Sigmoid colon (tissue), 6 donors: ENCODE measurements at regions not wholly inside any gene's neighbourhood (a gene's known extent, or its start where the extent isn't known, plus 50 kb on each side); places are given as distances from the start of the nearest gene placed in this dataset.

Source experiments
- DNase-seq: peaks from one replicate; pipeline ENCODE4 v3.0.0-alpha.2; 2019
- H3K27ac ChIP-seq, 4 donors: fragments of 200-600 bp; sonication (generic); one replicate each; pipeline ENCODE4 v1.5.1; 2016 to 2019; ENCODE audit warnings: mild to moderate bottlenecking in 1 of 4
- H3K27me3 ChIP-seq, 3 donors: fragments of 200-600 bp; sonication (generic); one replicate each; pipeline ENCODE4 v1.5.1; 2019; ENCODE audit warnings: mild to moderate bottlenecking in 1 of 3
- H3K36me3 ChIP-seq, 4 donors: fragments of 200-600 bp; sonication (generic); one replicate each; pipeline ENCODE4 v1.5.1; 2016 to 2019
- H3K4me1 ChIP-seq, 4 donors: fragments of 200-600 bp; sonication (generic); one replicate each; pipeline ENCODE4 v1.5.1; 2017 to 2019
- H3K4me3 ChIP-seq, 4 donors: fragments of 200-600 bp; sonication (generic); one replicate each; pipeline ENCODE4 v1.5.1; 2017 to 2019; ENCODE audit warnings: mild to moderate bottlenecking in 2 of 4, moderate library complexity in 1 of 4
- H3K9me3 ChIP-seq, 4 donors: fragments of 200-600 bp in 3 of 4; sonication (generic) in 3 of 4; one replicate each; pipeline versions ENCODE4 v1.5.1 to v1.6.1; 2013 to 2019
- EP300 ChIP-seq, 4 donors: sonication (generic); formaldehyde crosslinking; IDR thresholded peaks; one replicate each; pipeline ENCODE4 v1.6.1; 2017; ENCODE audit warnings: antibody characterized with exemption in 4 of 4
- POLR2A ChIP-seq, 2 donors: fragments of 450-650 bp; IDR thresholded peaks; one replicate each; pipeline ENCODE4 v1.6.1; 2016; ENCODE audit warnings: antibody characterized with exemption in 2 of 2, mild to moderate bottlenecking in 2 of 2, moderate library complexity in 2 of 2
- POLR2AphosphoS5 ChIP-seq, 4 donors: sonication (generic); formaldehyde crosslinking; IDR thresholded peaks; one replicate each; pipeline ENCODE4 v1.6.1; 2017; ENCODE audit warnings: antibody characterized with exemption in 4 of 4
- WGBS, 2 donors: extraction: QIAGEN DNeasy Blood & Tissue Kit; methylation state at CpG; one replicate each; pipeline ENCODE4 v1.1.7; 2013; 5-methylcytosine and 5-hydroxymethylcytosine counted together
- intact Hi-C: fragments of 100-400 bp; cut with DNase I; formaldehyde crosslinking; loops from one replicate; pipeline ENCODE4 v1.15.1; 2023
- TF ChIP-seq, protein P1 (sequence below), 4 experiments: fragments of 450-650 bp in 3 of 4; fragments of 200-600 bp in 1 of 4; IDR thresholded peaks; one replicate each; pipeline ENCODE4 v1.5.1; 2016 to 2019; ENCODE audit warnings: antibody characterized with exemption in 4 of 4, mild to moderate bottlenecking in 3 of 4, moderate library complexity in 2 of 4
- donor health status: healthy with polysubstance abuse.
- donor health status: healthy.

GRCh38 chr11:128234143-128234542, 353.2 kb downstream of the ETS1 start:
- H3K27ac ChIP-seq = no peak overlapping the region
- WGBS, 2 donors = 62 to 89% methylated on average over 6 of the region's 6 CpGs
- H3K9me3 ChIP-seq = no peaks in the 10 kb centered on the region
- no peak overlapping the region for H3K4me3 ChIP-seq
- peaks cover 0 to 29% (median 22%) of the 10 kb centered on the region in 4 donors for H3K4me1 ChIP-seq
- TF ChIP-seq POLR2AphosphoS5 (IDR thresholded peaks at IDR 0.05) = no peak
- TF ChIP-seq POLR2A (IDR thresholded peaks at IDR 0.05) = no peak
- TF ChIP-seq, protein P1, sequence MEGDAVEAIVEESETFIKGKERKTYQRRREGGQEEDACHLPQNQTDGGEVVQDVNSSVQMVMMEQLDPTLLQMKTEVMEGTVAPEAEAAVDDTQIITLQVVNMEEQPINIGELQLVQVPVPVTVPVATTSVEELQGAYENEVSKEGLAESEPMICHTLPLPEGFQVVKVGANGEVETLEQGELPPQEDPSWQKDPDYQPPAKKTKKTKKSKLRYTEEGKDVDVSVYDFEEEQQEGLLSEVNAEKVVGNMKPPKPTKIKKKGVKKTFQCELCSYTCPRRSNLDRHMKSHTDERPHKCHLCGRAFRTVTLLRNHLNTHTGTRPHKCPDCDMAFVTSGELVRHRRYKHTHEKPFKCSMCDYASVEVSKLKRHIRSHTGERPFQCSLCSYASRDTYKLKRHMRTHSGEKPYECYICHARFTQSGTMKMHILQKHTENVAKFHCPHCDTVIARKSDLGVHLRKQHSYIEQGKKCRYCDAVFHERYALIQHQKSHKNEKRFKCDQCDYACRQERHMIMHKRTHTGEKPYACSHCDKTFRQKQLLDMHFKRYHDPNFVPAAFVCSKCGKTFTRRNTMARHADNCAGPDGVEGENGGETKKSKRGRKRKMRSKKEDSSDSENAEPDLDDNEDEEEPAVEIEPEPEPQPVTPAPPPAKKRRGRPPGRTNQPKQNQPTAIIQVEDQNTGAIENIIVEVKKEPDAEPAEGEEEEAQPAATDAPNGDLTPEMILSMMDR (IDR thresholded peaks at IDR 0.05) = no peak
- no peak for TF ChIP-seq EP300 (IDR thresholded peaks at IDR 0.05)
- intact Hi-C loops = no loop called here
- H3K27me3 ChIP-seq = no peaks in the 10 kb centered on the region
- H3K36me3 ChIP-seq = no peaks in the 10 kb centered on the region
- no peak for DNase-seq

DNA sequence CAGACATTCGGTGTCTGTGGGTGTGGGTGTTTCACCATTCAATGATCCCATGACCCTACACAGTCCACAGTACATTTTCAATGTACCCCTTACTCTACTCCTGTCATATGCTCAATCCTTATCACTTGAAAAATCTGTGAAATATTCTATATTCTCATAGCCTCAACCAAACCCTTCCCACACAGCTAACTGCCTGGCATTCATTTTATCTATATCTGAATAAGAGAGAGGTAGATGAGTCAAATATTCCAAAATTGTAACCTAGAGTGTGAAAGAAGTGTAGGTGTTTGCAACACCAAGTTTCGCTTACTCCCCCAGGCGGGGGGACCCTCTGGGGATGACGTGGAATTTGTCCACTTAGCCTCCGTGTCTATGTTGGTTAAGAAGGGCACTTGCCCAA, 354.8 kb downstream of the ETS1 start:
- no peak overlapping the region for H3K4me3 ChIP-seq
- H3K4me1 ChIP-seq = peaks cover 0 to 30% (median 22%) of the 10 kb centered on the region in 4 donors
- no peak for DNase-seq
- TF ChIP-seq, protein P1 (IDR thresholded peaks at IDR 0.05) = no peak
- TF ChIP-seq EP300 (IDR thresholded peaks at IDR 0.05) = no peak
- no peak for TF ChIP-seq POLR2AphosphoS5 (IDR thresholded peaks at IDR 0.05)
- TF ChIP-seq POLR2A (IDR thresholded peaks at IDR 0.05) = no peak
- WGBS, 2 donors = 76 to 83% methylated on average over 5 of the region's 5 CpGs
- H3K27ac ChIP-seq = no peak overlapping the region
- intact Hi-C loops = no loop called here
- H3K27me3 ChIP-seq = no peaks in the 10 kb centered on the region
- H3K36me3 ChIP-seq = no peaks in the 10 kb centered on the region
- no peaks in the 10 kb centered on the region for H3K9me3 ChIP-seq

DNA sequence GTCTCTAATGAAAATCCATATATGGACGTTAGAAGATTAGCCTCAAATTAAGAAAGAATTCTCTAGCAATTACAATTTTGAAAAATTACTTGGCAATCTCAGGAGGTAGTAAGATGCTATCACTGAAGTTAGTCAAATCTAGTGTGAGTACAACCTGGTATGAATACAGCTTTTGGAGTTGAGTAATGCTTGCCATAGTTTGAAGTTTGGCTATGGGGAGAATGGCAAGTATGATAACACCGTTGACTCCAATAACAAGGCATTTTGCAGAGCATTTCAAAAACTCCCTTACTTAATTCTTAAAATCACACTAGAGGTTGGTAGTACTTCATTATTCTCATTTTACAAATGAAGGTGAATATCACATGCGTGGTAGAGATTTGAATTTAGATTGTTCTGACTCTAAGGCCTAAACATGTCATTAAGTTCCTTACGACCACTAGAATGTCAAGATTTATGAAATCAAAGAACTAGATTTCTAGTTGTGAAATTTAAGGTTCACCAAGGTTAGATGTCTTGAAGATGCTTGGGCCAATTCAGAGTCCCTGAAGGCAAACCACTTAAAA, 355.4 kb downstream of the ETS1 start:
- WGBS, 2 donors = 94 to 95% methylated on average over 4 of the region's 4 CpGs

DNA sequence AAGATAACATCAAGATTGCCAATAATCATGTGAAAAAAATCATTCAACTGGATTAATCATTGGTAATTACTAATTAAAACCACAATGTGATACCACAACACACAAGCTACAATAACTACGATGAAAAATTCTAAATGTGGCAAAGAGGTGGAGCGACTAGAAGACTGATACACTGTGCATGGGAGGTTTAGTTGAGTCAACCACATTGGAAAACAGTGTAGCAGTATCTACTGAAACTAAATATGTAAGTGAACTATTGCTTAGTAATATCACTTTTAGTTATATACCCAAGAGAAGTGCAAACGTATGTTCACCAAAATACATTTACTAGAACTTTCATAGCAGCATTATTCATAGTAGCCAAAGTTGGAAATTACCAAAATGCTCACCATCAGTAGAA, 359.9 kb downstream of the ETS1 start:
- Histone ChIP-seq H3K9me3 (no peaks in the 10 kb centered on the region), H3K4me1 (peaks cover 0 to 4% (median 0%) of the 10 kb centered on the region in 4 donors), H3K27ac (no peak overlapping the region), H3K27me3 (no peaks in the 10 kb centered on the region), H3K36me3 (no peaks in the 10 kb centered on the region), H3K4me3 (no peak overlapping the region)
- WGBS, 2 donors = 86 to 92% methylated on average over 3 of the region's 3 CpGs
- DNase-seq = no peak
- TF ChIP-seq POLR2AphosphoS5 (IDR thresholded peaks at IDR 0.05) (no peak), POLR2A (IDR thresholded peaks at IDR 0.05) (no peak), EP300 (IDR thresholded peaks at IDR 0.05) (no peak)
- TF ChIP-seq, protein P1 (IDR thresholded peaks at IDR 0.05) = no peak
- intact Hi-C loops = no loop called here

More for the DNA sequence above, 355.4 kb downstream of the ETS1 start:
- intact Hi-C loops = no loop called here
- no peaks in the 10 kb centered on the region for H3K9me3 ChIP-seq
- no peak overlapping the region for H3K27ac ChIP-seq
- no peaks in the 10 kb centered on the region for H3K36me3 ChIP-seq
- H3K4me3 ChIP-seq = no peak overlapping the region
- no peak for TF ChIP-seq POLR2A (IDR thresholded peaks at IDR 0.05)
- TF ChIP-seq POLR2AphosphoS5 (IDR thresholded peaks at IDR 0.05) = no peak
- TF ChIP-seq, protein P1 (IDR thresholded peaks at IDR 0.05) = no peak
- no peak for TF ChIP-seq EP300 (IDR thresholded peaks at IDR 0.05)
- no peaks in the 10 kb centered on the region for H3K27me3 ChIP-seq
- DNase-seq = no peak
- H3K4me1 ChIP-seq = peaks cover 0 to 30% (median 22%) of the 10 kb centered on the region in 4 donors
